Body of pancreas (tissue), 4 donors: ENCODE measurements at regions not wholly inside any gene's neighbourhood (a gene's known extent, or its start where the extent isn't known, plus 50 kb on each side); places are given as distances from the start of the nearest gene placed in this dataset.

ENCODE experiments used
- ATAC-seq: fragments of 150-250 bp; one replicate; pipeline ENCODE4 v1.9.1; 2016
- DNase-seq, 4 donors: peaks; one replicate each; pipeline ENCODE4 v3.0.0-alpha.2; 2019
- H3K27ac ChIP-seq, 4 donors: fragments of 200-600 bp; sonication (generic); 1 replicate in 3 of 4; 2 replicates in 1 of 4; pipeline versions ENCODE4 v1.5.1 to v1.6.1; 2016 to 2019; ENCODE audit warnings: mild to moderate bottlenecking in 1 of 4, mixed read lengths in 1 of 4, moderate library complexity in 1 of 4
- H3K27me3 ChIP-seq, 2 donors: fragments of 200-600 bp; sonication (generic); one replicate each; pipeline ENCODE4 v1.6.0; 2016; ENCODE audit warnings: mild to moderate bottlenecking in 1 of 2
- H3K36me3 ChIP-seq, 2 donors: fragments of 200-600 bp; sonication (generic); replicated peaks in 1 of 2; 2 replicates each; pipeline ENCODE4 v1.5.1; 2016; ENCODE audit warnings: low read depth in 2 of 2; ENCODE audit not compliant: insufficient read depth in 1 of 2
- H3K4me1 ChIP-seq: fragments of 200-600 bp; sonication (generic); one replicate; pipeline ENCODE4 v1.6.0; 2016
- H3K4me3 ChIP-seq, 2 donors: fragments of 200-600 bp; sonication (generic); 1 replicate in 1 of 2; 2 replicates in 1 of 2; pipeline ENCODE4 v1.5.1; 2016 to 2019
- H3K9me3 ChIP-seq, 3 donors: fragments of 200-600 bp; sonication (generic); 1 replicate in 2 of 3; 2 replicates in 1 of 3; pipeline ENCODE4 v1.5.1; 2016
- POLR2A ChIP-seq, 3 donors: fragments of 450-650 bp; IDR thresholded peaks; one replicate each; pipeline ENCODE4 v1.6.1; 2016; ENCODE audit warnings: antibody characterized with exemption in 3 of 3, mild to moderate bottlenecking in 2 of 3
- whole genome bisulfite sequencing, 2 donors: methylation state at CpG; one replicate each; pipeline ENCODE4 v1.1.5; 2017; 5-methylcytosine and 5-hydroxymethylcytosine counted together
- intact Hi-C: fragments of 100-400 bp; cut with DNase I; formaldehyde crosslinking; loops from one replicate; pipeline ENCODE4 v1.15.1; 2023
- TF ChIP-seq, protein P1 (sequence below), 7 experiments: fragments of 450-650 bp in 4 of 7; fragments of 200-600 bp in 3 of 7; sonication (generic) in 3 of 7; IDR thresholded peaks; one replicate each; pipeline ENCODE4 v1.5.1; 2016 to 2019; ENCODE audit warnings: antibody characterized with exemption in 7 of 7

DNA sequence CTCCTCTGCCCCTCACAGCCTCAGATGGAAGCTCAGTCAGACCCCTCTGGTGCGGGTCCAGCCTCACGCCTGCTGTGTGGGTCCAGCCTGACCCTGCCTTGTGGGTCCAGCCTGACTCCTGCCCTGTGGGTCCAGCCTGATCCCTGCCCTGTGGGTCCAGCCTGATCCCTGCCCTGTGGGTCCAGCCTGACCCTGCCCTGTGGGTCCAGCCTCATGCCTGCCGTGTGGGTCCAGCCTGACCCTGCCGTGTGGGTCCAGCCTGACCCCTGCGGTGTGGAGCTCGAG lies 445.3 kb downstream of the BRD1 start:
- H3K27ac ChIP-seq, result no peak overlapping the region
- no peak for ATAC-seq
- intact Hi-C loops, result no loop called here
- no peaks in the 10 kb centered on the region for H3K36me3 ChIP-seq
- TF ChIP-seq, protein P1, sequence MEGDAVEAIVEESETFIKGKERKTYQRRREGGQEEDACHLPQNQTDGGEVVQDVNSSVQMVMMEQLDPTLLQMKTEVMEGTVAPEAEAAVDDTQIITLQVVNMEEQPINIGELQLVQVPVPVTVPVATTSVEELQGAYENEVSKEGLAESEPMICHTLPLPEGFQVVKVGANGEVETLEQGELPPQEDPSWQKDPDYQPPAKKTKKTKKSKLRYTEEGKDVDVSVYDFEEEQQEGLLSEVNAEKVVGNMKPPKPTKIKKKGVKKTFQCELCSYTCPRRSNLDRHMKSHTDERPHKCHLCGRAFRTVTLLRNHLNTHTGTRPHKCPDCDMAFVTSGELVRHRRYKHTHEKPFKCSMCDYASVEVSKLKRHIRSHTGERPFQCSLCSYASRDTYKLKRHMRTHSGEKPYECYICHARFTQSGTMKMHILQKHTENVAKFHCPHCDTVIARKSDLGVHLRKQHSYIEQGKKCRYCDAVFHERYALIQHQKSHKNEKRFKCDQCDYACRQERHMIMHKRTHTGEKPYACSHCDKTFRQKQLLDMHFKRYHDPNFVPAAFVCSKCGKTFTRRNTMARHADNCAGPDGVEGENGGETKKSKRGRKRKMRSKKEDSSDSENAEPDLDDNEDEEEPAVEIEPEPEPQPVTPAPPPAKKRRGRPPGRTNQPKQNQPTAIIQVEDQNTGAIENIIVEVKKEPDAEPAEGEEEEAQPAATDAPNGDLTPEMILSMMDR (IDR thresholded peaks at IDR 0.05), result no peak
- TF ChIP-seq POLR2A (IDR thresholded peaks at IDR 0.05), result no peak
- WGBS, 2 donors, result 56 to 69% methylated on average over 5 to 6 of the region's 6 CpGs
- no peaks in the 10 kb centered on the region for H3K9me3 ChIP-seq
- DNase-seq, result no peak
- H3K27me3 ChIP-seq, result no peaks in the 10 kb centered on the region
- no peaks in the 10 kb centered on the region for H3K4me1 ChIP-seq
- no peak overlapping the region for H3K4me3 ChIP-seq

DNA sequence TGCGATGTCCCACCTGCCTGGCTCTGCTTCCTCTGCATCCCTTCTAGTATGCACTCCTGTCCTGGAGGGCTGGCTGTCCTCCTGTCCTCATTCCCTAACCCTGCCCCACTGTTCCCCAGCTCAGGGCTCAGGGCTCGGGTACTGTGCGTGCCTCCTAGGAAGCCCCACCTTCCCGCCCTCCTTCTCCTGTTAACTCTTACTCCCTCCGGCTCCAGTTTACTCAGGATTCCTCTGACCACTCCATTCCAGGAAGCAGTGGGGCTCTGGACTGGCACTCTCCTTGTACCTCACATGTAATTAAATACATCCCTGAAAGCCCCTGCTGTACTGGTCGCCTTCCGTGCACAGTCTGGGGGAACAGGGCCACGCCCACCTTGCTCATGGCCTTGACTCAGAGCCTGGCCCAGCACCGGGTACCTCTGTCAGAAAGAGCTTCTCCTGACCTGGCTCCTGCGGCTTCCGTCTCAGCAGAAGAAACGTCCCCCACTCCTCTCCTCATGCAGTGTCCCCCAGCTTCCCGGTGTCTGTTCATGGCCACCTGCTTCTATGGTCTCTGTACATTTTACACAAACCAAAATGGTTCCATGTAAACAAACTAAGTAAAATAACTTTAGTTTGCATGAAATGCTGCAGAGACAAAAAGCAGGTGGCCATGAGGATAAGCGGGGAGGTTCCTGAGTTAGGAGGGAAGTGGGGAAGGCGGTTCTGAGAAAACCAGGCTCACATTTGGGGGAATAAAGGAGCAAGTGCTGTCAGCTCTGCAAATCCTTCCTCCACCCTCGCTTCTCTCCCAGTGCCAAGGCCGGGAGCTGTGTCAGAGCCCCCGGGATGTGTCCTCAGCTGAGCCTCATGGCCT lies 445.9 kb downstream of the BRD1 start:
- H3K27ac ChIP-seq, result no peak overlapping the region
- TF ChIP-seq, protein P1 (IDR thresholded peaks at IDR 0.05), result no peak
- TF ChIP-seq POLR2A (IDR thresholded peaks at IDR 0.05), result no peak
- H3K4me3 ChIP-seq, result no peak overlapping the region
- DNase-seq (no peak), ATAC-seq (no peak)
- H3K27me3 ChIP-seq, result no peaks in the 10 kb centered on the region
- no peaks in the 10 kb centered on the region for H3K9me3 ChIP-seq
- intact Hi-C loops, result no loop called here
- no peaks in the 10 kb centered on the region for H3K4me1 ChIP-seq
- WGBS, 2 donors, result 34 to 40% methylated on average over 18 of the region's 18 CpGs
- no peaks in the 10 kb centered on the region for H3K36me3 ChIP-seq

- intact Hi-C loops, result no loop called here
- Histone ChIP-seq H3K36me3 (no peaks in the 10 kb centered on the region), H3K27me3 (no peaks in the 10 kb centered on the region), H3K4me1 (no peaks in the 10 kb centered on the region), H3K9me3 (no peaks in the 10 kb centered on the region), H3K27ac (no peak overlapping the region), H3K4me3 (no peak overlapping the region)
- WGBS, 2 donors, result 19% methylated on average over 1 of the region's 1 CpG; no CpG with 5 or more reads in 1 of the 2 donors
- TF ChIP-seq, protein P1 (IDR thresholded peaks at IDR 0.05), result no peak
- no peak for TF ChIP-seq POLR2A (IDR thresholded peaks at IDR 0.05)
- DNase-seq, result no peak
- ATAC-seq, result no peak
These were observed 446.9 kb downstream of the BRD1 start for GRCh38 chr22:49380828-49381114.

DNA sequence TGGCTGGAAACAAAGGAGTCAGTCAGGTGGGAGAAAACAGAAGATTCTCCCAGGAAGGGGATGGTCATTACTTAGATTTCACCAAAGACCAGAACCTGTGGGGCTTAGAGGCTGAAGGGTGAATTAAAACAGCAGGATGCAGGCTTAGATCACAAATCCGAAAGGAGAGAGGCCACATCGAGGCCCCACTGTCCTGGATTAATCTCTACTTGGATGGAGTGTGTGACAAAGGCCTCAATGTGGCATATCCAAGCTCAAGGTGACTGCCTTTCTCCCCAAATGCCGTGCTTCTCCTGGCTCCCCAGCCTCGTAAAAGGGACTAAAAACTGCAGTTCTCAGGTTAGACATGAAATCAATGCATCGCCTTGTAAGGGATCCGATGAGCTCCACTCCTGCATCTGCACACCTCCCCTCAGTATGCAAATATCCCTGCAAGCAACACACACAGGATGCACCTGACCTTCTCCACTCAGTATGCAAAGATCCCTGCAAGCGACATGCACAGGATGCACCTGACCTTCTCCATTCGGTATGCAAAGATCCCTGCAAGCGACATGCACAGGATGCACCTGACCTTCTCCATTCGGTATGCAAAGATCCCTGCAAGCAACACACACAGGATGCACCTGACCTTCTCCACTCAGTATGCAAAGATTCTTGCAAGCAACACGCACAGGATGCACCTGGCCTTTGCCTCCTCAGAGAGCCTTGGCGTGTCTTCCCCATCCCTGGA lies 447.4 kb downstream of the BRD1 start:
- intact Hi-C loops, result no loop called here
- ATAC-seq, result no peak
- Histone ChIP-seq H3K27ac (no peak overlapping the region), H3K4me3 (no peak overlapping the region), H3K36me3 (no peaks in the 10 kb centered on the region), H3K27me3 (no peaks in the 10 kb centered on the region), H3K4me1 (no peaks in the 10 kb centered on the region), H3K9me3 (no peaks in the 10 kb centered on the region)
- WGBS, 2 donors, result 31 to 41% methylated on average over 11 to 12 of the region's 12 CpGs
- no peak for DNase-seq
- no peak for TF ChIP-seq POLR2A (IDR thresholded peaks at IDR 0.05)
- TF ChIP-seq, protein P1 (IDR thresholded peaks at IDR 0.05), result no peak

DNA sequence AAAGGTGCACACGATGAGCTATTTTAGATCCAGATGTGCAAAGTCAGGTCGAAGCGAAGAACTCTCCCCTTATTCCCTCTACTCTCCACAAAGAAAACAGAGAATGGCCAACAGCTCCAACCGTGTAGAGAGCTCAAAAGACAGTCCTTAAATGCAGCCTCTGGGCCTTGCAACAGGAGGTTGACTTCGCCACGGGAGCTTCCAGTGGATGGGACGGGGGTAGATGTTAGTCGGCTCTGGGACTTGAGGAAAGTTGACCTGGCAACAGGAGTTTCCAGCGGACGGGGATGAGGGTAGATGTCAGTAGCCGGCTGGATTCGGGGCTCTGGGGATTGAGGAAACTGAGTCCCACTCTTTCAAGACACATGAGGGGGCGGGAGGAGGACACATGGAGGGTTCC lies 450.4 kb downstream of the BRD1 start:
- H3K27me3 ChIP-seq, result no peaks in the 10 kb centered on the region
- 68 to 69% methylated on average over 13 of the region's 13 CpGs for WGBS, 2 donors

More for the DNA sequence above, 450.4 kb downstream of the BRD1 start:
- H3K4me1 ChIP-seq, result no peaks in the 10 kb centered on the region
- H3K36me3 ChIP-seq, result no peaks in the 10 kb centered on the region
- DNase-seq (no peak), ATAC-seq (no peak)
- no peak overlapping the region for H3K4me3 ChIP-seq
- H3K9me3 ChIP-seq, result no peaks in the 10 kb centered on the region
- intact Hi-C loops, result no loop called here
- TF ChIP-seq POLR2A (IDR thresholded peaks at IDR 0.05), result no peak
- TF ChIP-seq, protein P1 (IDR thresholded peaks at IDR 0.05), result no peak
- no peak overlapping the region for H3K27ac ChIP-seq
